ENCODE measurements at regions not wholly inside any gene's neighbourhood (a gene's known extent, or its start where the extent isn't known, plus 50 kb on each side); places are given as distances from the start of the nearest gene placed in this dataset.
"Not testable (repeated sequence)": the region's sequence is repeated elsewhere in the genome, so short reads cannot be mapped to it uniquely, and the experiment has no call there.

- no peak overlapping the region for H3K9ac ChIP-seq (ENCODE audit: low read length)
- H3K27ac ChIP-seq (ENCODE audit: low read depth, low read length), result no peak overlapping the region
- no peaks in the 10 kb centered on the region for H3K36me3 ChIP-seq (ENCODE audit: insufficient read depth, low read length)
- no peaks in the 10 kb centered on the region for H3K27me3 ChIP-seq (ENCODE audit: control insufficient read depth in 1 of 2, insufficient read depth in 2 of 2, low read length in 2 of 2)
- no peaks in the 10 kb centered on the region for H3K4me1 ChIP-seq (ENCODE audit: insufficient read depth, low read length)
- H3K4me3 ChIP-seq (ENCODE audit: low read depth in 1 of 2, low read length in 2 of 2), result no peak overlapping the region
- H3K9me3 ChIP-seq (ENCODE audit: low read length), result no peaks in the 10 kb centered on the region
Measured at GRCh38 chr9:93801581-93802284, 153.4 kb downstream of the BARX1 start.

DNA sequence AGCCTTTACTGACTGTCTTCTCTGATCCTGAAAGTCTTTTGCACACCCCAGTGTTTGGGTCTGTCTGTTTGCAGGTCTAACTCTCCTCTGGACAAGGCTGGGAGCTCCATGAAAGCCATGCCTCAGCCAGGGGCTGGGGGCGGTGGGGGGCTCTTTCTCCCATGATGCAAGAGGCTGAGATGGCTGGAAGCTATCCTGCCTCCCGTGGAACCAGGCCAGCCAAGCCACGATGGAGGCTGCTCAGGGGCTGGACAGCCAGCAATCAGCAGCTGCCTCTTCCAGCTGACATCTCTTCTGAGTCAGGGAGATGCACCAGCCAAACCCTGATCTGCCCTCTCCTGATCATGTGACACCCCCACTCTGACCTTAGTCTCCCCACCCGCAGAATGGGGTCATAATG, 154.0 kb downstream of the BARX1 start:
- no peaks in the 10 kb centered on the region for H3K27me3 ChIP-seq (ENCODE audit: control insufficient read depth in 1 of 2, insufficient read depth in 2 of 2, low read length in 2 of 2)
- H3K4me3 ChIP-seq (ENCODE audit: low read depth in 1 of 2, low read length in 2 of 2), result no peak overlapping the region
- no peaks in the 10 kb centered on the region for H3K9me3 ChIP-seq (ENCODE audit: low read length)
- no peak overlapping the region for H3K9ac ChIP-seq (ENCODE audit: low read length)
- no peak overlapping the region for H3K27ac ChIP-seq (ENCODE audit: low read depth, low read length)
- no peaks in the 10 kb centered on the region for H3K4me1 ChIP-seq (ENCODE audit: insufficient read depth, low read length)
- no peaks in the 10 kb centered on the region for H3K36me3 ChIP-seq (ENCODE audit: insufficient read depth, low read length)

DNA sequence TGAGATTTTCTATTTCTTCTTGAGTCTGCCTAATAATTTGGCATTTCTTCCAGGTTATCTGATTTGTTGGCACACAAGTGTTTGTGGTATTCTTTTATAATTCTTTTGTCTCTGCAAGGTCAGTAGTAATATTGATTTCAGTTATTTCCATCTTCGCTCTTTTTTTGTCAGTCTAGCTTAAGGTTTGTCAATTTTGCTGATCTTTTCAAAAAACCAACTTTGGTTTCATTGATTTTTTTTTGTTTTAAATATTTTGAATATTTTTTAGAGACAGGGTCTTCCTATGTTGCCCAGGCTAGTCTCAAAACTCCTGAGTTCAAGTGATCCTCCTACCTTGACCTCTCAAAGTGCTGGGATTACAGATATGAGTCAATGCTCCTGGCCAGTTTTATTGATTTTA, 162.8 kb downstream of the BARX1 start:
- H3K27ac ChIP-seq (ENCODE audit: low read depth, low read length), result no peak overlapping the region
- no peaks in the 10 kb centered on the region for H3K27me3 ChIP-seq (ENCODE audit: control insufficient read depth in 1 of 2, insufficient read depth in 2 of 2, low read length in 2 of 2)
- H3K9ac ChIP-seq (ENCODE audit: low read length), result no peak overlapping the region
- no peaks in the 10 kb centered on the region for H3K9me3 ChIP-seq (ENCODE audit: low read length)
- H3K4me1 ChIP-seq (ENCODE audit: insufficient read depth, low read length), result no peaks in the 10 kb centered on the region
- no peaks in the 10 kb centered on the region for H3K36me3 ChIP-seq (ENCODE audit: insufficient read depth, low read length)
- H3K4me3 ChIP-seq (ENCODE audit: low read depth in 1 of 2, low read length in 2 of 2), result no peak overlapping the region

DNA sequence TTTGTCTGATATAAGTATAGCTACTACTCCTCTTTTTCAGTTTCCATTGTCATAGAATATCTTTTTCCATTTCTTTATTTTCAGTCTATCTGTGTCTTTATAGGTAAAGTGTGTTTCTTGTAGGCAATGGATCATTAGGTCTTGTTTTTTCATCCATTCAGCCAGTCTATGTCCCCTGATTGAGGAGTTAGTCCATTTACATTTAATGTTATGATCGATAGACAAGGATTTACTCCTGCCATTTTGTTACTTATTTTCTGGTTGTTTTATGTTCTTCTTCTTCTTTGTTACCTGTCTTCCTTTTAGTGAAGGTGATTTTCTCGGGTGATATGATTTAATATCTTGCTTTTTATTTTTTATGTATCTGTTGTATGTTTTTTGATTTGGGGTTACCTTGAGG, 169.0 kb downstream of the BARX1 start:
- Histone ChIP-seq H3K36me3 (ENCODE audit: insufficient read depth, low read length) (no peaks in the 10 kb centered on the region), H3K9ac (ENCODE audit: low read length) (no peak overlapping the region), H3K27ac (ENCODE audit: low read depth, low read length) (no peak overlapping the region), H3K4me3 (ENCODE audit: low read depth in 1 of 2, low read length in 2 of 2) (no peak overlapping the region), H3K4me1 (ENCODE audit: insufficient read depth, low read length) (no peaks in the 10 kb centered on the region), H3K27me3 (ENCODE audit: control insufficient read depth in 1 of 2, insufficient read depth in 2 of 2, low read length in 2 of 2) (no peaks in the 10 kb centered on the region), H3K9me3 (ENCODE audit: low read length) (no peaks in the 10 kb centered on the region)

- H3K9ac ChIP-seq (ENCODE audit: low read length), result no peak overlapping the region
- no peaks in the 10 kb centered on the region for H3K9me3 ChIP-seq (ENCODE audit: low read length)
- H3K36me3 ChIP-seq (ENCODE audit: insufficient read depth, low read length), result no peaks in the 10 kb centered on the region
- no peaks in the 10 kb centered on the region for H3K4me1 ChIP-seq (ENCODE audit: insufficient read depth, low read length)
- no peaks in the 10 kb centered on the region for H3K27me3 ChIP-seq (ENCODE audit: control insufficient read depth in 1 of 2, insufficient read depth in 2 of 2, low read length in 2 of 2)
- H3K27ac ChIP-seq (ENCODE audit: low read depth, low read length), result no peak overlapping the region
- H3K4me3 ChIP-seq (ENCODE audit: low read depth in 1 of 2, low read length in 2 of 2), result no peak overlapping the region
Measured at GRCh38 chr9:93776873-93777272, 178.3 kb downstream of the BARX1 start.

DNA sequence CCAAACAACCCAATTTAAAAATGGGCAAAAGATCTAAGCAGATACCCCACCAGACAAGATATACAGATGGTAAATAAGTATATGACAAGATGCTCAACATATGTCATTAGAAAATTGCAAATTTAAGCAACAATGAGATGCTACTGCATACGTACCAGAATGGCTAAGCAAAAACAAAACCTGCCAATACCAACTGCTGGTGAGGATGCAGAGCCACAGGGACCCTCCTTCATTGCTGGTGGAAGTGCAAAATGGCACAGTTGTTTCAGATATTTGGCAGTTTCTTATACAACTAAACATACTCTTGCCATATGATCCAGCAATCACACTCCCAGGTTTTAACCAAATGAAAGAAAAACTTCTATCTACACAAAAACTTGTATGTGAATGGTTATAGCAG, 178.9 kb downstream of the BARX1 start:
- H3K27ac ChIP-seq (ENCODE audit: low read depth, low read length), result no peak overlapping the region
- H3K4me1 ChIP-seq (ENCODE audit: insufficient read depth, low read length), result no peaks in the 10 kb centered on the region
- no peak overlapping the region for H3K9ac ChIP-seq (ENCODE audit: low read length)
- H3K27me3 ChIP-seq (ENCODE audit: control insufficient read depth in 1 of 2, insufficient read depth in 2 of 2, low read length in 2 of 2), result no peaks in the 10 kb centered on the region
- H3K36me3 ChIP-seq (ENCODE audit: insufficient read depth, low read length), result no peaks in the 10 kb centered on the region
- H3K4me3 ChIP-seq (ENCODE audit: low read depth in 1 of 2, low read length in 2 of 2), result no peak overlapping the region
- H3K9me3 ChIP-seq (ENCODE audit: low read length), result no peaks in the 10 kb centered on the region

DNA sequence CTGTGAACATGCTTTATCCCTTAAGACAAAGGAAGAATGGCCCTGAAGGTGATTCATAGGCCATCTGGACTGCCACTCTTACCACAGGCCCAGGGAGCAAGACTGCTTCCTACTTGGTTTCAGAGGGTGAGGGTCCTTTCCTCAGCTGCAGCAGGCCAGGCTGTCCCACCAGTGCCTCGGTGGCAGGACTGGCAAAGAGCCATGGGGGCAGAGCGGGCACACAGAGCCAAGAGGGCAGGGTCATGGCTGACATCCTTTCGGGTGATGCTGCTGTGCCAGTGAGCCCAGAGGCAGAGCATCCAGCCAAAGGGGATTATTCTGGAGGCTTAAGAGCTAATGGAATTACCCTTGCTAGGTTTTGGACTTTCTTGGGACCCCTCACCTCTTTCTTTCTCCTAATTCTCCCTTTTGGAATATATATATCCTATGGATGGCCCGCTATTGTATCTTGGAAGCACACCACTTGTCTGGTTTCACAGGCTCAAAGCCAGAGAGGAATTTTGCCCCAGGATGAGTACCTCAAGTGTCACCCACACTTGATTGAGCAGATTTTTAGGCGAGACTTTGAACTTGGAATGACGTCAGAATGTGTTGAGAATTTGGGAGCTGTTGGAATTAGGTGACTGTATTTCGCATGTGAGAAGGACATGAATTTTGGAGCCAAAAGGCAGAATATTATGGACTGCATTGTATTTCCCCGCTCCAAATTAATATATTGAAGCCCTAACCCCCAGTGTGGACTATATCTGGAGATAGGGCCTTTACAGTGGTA, 180.6 kb downstream of the BARX1 start:
- H3K9me3 ChIP-seq (ENCODE audit: low read length), result no peaks in the 10 kb centered on the region
- no peak overlapping the region for H3K4me3 ChIP-seq (ENCODE audit: low read depth in 1 of 2, low read length in 2 of 2)
- no peaks in the 10 kb centered on the region for H3K36me3 ChIP-seq (ENCODE audit: insufficient read depth, low read length)
- no peaks in the 10 kb centered on the region for H3K27me3 ChIP-seq (ENCODE audit: control insufficient read depth in 1 of 2, insufficient read depth in 2 of 2, low read length in 2 of 2)
- H3K27ac ChIP-seq (ENCODE audit: low read depth, low read length), result no peak overlapping the region
- no peak overlapping the region for H3K9ac ChIP-seq (ENCODE audit: low read length)
- H3K4me1 ChIP-seq (ENCODE audit: insufficient read depth, low read length), result no peaks in the 10 kb centered on the region

GRCh38 chr9:93771276-93771675, 183.9 kb downstream of the BARX1 start:
- no peak overlapping the region for H3K27ac ChIP-seq (ENCODE audit: low read depth, low read length)
- H3K4me1 ChIP-seq (ENCODE audit: insufficient read depth, low read length), result no peaks in the 10 kb centered on the region
- H3K27me3 ChIP-seq (ENCODE audit: control insufficient read depth in 1 of 2, insufficient read depth in 2 of 2, low read length in 2 of 2), result no peaks in the 10 kb centered on the region
- no peaks in the 10 kb centered on the region for H3K36me3 ChIP-seq (ENCODE audit: insufficient read depth, low read length)
- no peak overlapping the region for H3K9ac ChIP-seq (ENCODE audit: low read length)
- H3K9me3 ChIP-seq (ENCODE audit: low read length), result no peaks in the 10 kb centered on the region
- no peak overlapping the region for H3K4me3 ChIP-seq (ENCODE audit: low read depth in 1 of 2, low read length in 2 of 2)

GRCh38 chr9:93761822-93762221, 185.4 kb downstream of the PHF2 start:
- H3K4me3 ChIP-seq (ENCODE audit: low read depth in 1 of 2, low read length in 2 of 2), result no peak overlapping the region
- H3K27ac ChIP-seq (ENCODE audit: low read depth, low read length), result no peak overlapping the region
- H3K36me3 ChIP-seq (ENCODE audit: insufficient read depth, low read length), result no peaks in the 10 kb centered on the region
- H3K9ac ChIP-seq (ENCODE audit: low read length), result no peak overlapping the region
- no peaks in the 10 kb centered on the region for H3K27me3 ChIP-seq (ENCODE audit: control insufficient read depth in 1 of 2, insufficient read depth in 2 of 2, low read length in 2 of 2)
- H3K9me3 ChIP-seq (ENCODE audit: low read length), result peaks cover 8% of the 10 kb centered on the region
- H3K4me1 ChIP-seq (ENCODE audit: insufficient read depth, low read length), result no peaks in the 10 kb centered on the region

DNA sequence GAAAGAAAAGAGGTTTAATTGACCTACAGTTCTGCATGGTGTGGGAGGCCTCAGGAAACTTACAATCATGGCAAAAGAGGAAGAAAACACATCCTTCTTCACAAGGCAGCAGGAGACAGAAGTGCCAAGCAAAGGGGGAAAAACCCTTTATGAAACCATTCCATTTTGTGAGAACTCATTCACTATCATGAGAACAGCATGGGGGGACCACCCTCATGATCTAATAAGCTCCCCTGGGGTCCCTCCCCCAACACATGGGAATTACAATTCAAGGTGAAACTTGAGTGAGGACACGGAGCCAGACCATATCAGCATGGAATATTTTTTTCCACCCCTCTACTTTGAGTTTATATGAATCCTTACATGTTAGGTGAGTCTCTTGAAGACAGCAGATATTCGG, 173.7 kb downstream of the PHF2 start:
- no peak overlapping the region for H3K4me3 ChIP-seq (ENCODE audit: low read depth in 1 of 2, low read length in 2 of 2)
- no peak overlapping the region for H3K27ac ChIP-seq (ENCODE audit: low read depth, low read length)
- H3K36me3 ChIP-seq (ENCODE audit: insufficient read depth, low read length), result no peaks in the 10 kb centered on the region
- H3K9me3 ChIP-seq (ENCODE audit: low read length), result peaks cover 12% of the 10 kb centered on the region
- no peaks in the 10 kb centered on the region for H3K4me1 ChIP-seq (ENCODE audit: insufficient read depth, low read length)
- no peak overlapping the region for H3K9ac ChIP-seq (ENCODE audit: low read length)
- H3K27me3 ChIP-seq (ENCODE audit: control insufficient read depth in 1 of 2, insufficient read depth in 2 of 2, low read length in 2 of 2), result no peaks in the 10 kb centered on the region

GRCh38 chr9:93748827-93749226, 172.4 kb downstream of the PHF2 start:
- H3K9me3 ChIP-seq (ENCODE audit: low read length), result peaks cover 12% of the 10 kb centered on the region
- not testable (repeated sequence) for H3K4me3 ChIP-seq (ENCODE audit: low read depth in 1 of 2, low read length in 2 of 2); H3K27me3 ChIP-seq (ENCODE audit: control insufficient read depth in 1 of 2, insufficient read depth in 2 of 2, low read length in 2 of 2); H3K27ac ChIP-seq (ENCODE audit: low read depth, low read length); H3K36me3 ChIP-seq (ENCODE audit: insufficient read depth, low read length); H3K4me1 ChIP-seq (ENCODE audit: insufficient read depth, low read length); H3K9ac ChIP-seq (ENCODE audit: low read length)

- H3K27me3 ChIP-seq (ENCODE audit: control insufficient read depth in 1 of 2, insufficient read depth in 2 of 2, low read length in 2 of 2), result no peaks in the 10 kb centered on the region
- H3K36me3 ChIP-seq (ENCODE audit: insufficient read depth, low read length), result no peaks in the 10 kb centered on the region
- H3K9ac ChIP-seq (ENCODE audit: low read length), result no peak overlapping the region
- H3K4me1 ChIP-seq (ENCODE audit: insufficient read depth, low read length), result peaks cover 20% of the 10 kb centered on the region
- H3K4me3 ChIP-seq (ENCODE audit: low read depth in 1 of 2, low read length in 2 of 2), result no peak overlapping the region
- peaks cover 3% of the 10 kb centered on the region for H3K9me3 ChIP-seq (ENCODE audit: low read length)
- H3K27ac ChIP-seq (ENCODE audit: low read depth, low read length), result no peak overlapping the region
Measured at GRCh38 chr9:93731963-93732362, 155.6 kb downstream of the PHF2 start.

Measured in muscle layer of colon (tissue), 2 donors.